ENCODE measurements at regions not wholly inside any gene's neighbourhood (a gene's known extent, or its start where the extent isn't known, plus 50 kb on each side); places are given as distances from the start of the nearest gene placed in this dataset.

- no peak for TF ChIP-seq CTCF (IDR thresholded peaks at IDR 0.05)
- no peak for TF ChIP-seq POLR2AphosphoS5 (IDR thresholded peaks at IDR 0.05; ENCODE audit: insufficient read depth in 1 of 2, low read depth in 1 of 2)
Measured at GRCh38 chr13:34810996-34811395, 131.1 kb upstream of the NBEA start.

Measured in vagina (tissue), 2 donors.